HCEC 1CT (cell line): ENCODE measurements at regions not wholly inside any gene's neighbourhood (a gene's known extent, or its start where the extent isn't known, plus 50 kb on each side); places are given as distances from the start of the nearest gene placed in this dataset.
"Not testable (repeated sequence)": the region's sequence is repeated elsewhere in the genome, so short reads cannot be mapped to it uniquely, and the experiment has no call there.

Experiments
- DNase-seq: peaks from one replicate; pipeline ENCODE4 v3.0.0-alpha.2; 2017

- no peak for DNase-seq
These were observed 91.9 kb downstream of the FCRL5 start for GRCh38 chr1:157460381-157460780.

DNA sequence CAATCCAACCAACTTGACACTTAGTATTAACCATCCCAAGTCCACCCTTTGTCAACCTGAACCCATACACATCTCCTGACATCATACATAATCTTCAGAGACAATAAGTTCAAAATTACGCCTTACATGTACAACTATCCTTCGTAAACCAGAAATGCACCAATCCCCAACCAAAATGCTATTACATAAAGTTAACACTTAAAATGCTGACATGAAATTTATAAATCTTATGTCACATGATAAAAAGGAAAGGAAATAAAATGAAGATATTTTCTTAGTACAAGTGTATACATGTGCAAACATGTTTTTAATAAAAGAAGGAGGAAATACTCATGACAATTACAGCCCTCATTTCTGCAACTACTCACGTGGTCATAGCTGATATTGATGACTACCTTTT, 95.0 kb downstream of the FCRL5 start:
- DNase-seq, result no peak

GRCh38 chr1:157455318-157455717, 97.0 kb downstream of the FCRL5 start:
- DNase-seq, result no peak

DNA sequence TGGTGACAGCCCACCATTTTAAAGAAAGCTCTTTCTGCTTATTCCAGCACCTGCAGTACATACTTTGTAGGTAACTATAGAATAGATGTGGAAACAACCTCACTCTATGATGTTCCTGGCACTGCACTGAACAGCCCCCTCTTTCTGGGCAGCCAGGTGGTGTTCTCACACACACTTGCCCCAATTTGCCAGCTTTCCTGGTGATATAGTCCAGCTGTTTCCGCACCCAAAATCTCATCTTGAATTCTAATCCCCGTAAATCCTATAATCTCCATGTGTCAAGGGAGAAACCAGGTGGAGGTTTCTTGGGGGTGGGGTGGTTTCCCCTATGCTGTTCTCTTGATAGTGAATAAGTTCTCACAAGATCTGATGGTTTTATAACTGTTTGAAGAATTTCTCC, 102.2 kb downstream of the FCRL5 start:
- DNase-seq, result no peak

- no peak for DNase-seq
These were observed 103.7 kb downstream of the FCRL5 start for GRCh38 chr1:157448636-157449035.

DNA sequence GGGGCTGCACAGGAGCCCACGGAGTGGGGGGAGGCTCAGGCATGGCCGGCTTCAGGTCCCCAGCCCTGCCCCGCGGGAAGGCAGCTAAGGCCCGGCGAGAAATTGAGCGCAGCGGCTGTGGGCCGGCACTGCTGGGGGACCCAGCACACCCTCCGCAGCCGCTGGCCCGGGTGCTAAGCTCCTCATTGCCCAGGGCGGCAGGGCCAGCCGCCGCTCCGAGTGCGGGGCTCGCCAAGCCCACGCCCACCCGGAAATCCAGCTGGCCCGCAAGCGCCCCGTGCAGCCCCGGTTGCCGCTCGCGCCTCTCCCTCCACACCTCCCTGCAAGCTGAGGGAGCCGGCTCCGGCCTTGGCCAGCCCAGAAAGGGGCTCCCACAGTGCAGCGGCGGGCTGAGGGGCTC, 106.0 kb downstream of the FCRL5 start:
- DNase-seq, result not testable (repeated sequence)

- not testable (repeated sequence) for DNase-seq
These were observed 106.6 kb downstream of the FCRL5 start for GRCh38 chr1:157445616-157446140.

DNA sequence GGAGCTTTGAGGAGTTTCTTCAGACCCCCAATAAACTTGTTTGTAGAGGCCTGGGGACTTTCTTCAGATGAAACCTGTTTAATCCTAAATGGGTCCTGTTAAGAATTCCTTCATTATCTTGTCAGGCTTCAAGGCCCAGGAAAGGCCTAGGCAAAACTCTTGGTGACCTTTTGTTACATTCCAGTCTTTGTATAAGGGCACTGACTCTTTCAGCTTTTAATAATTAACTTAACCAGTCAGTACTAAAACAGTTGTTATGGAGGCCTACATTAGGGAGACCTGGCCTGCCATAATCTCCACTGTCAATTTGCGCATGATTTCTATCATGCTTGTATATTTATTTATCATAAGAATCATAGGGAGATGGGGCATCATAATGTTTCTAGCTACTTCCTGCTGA, 110.2 kb downstream of the FCRL5 start:
- no peak for DNase-seq

DNA sequence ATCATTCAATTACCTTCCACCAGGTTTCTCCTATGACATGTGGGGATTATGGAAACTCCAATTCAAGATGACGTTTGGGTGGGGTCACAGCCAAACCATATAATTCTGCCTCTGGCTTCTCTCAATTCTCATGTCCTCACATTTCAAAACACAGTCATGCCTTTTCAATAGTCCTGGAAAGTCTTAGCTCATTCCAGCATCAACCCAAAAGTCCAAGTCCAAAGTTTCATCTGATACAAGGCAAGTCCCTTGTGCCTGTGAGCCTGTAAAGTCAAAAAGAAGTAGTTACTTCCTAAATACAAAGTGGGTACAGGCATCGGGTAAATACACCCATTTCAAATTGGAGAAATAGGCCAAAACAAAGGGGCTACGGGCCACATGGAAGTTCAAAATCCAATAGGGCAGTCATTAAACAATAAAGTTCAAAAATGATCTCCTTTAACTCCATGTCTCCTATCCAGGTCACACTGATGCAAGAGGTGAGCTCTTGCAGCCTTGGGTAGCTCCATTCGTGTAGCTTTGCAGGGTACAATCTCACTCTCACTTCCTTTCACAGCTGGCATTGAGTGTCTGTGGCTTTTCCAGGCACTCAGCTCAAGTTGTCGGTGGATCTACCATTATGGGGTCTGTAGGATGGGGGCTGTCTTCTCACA, 112.9 kb downstream of the FCRL5 start:
- DNase-seq, result no peak

DNA sequence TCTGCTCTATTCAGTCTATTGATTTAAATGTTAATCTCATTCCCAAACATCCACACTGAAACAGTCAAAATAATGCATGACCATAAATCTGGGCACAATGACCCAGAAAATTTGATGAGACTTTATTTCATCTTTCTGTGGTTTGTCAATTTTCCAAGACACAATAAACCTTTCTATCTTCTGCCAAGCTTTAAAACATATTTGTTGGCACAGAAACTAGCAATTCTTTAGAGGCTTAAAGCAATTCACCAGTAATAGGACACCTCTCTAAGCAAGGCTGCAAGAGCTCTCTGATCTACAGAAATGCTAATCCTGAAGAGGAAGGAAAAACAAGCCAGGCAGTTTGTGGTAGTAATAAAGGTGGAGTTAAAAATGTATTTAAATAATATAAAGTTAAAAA, 113.7 kb downstream of the FCRL5 start:
- peak; percentile 3 for DNase-seq

- peak; percentile 4 for DNase-seq
These were observed 114.2 kb downstream of the FCRL5 start for GRCh38 chr1:157438146-157438545.

DNA sequence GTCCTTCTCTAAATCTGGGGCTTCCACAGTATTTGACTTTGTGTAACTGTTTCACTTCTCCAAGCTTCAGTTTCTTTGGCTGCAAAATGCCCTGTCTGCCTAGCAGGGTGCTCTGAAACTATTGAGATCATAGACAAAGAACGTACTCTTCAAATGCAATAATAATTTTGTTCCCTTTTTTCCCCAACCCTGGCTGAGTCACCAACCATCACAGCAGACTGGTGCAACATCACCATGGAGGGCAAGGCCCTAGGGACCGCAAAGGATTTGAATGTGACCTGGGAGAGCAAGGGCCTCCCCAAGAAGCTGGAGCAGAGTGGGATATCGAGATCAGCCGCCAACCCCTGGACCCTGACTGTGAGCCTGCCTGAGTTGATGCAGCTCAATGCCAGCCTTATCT, 115.0 kb downstream of the FCRL5 start:
- DNase-seq, result no peak

GRCh38 chr1:157431751-157432150, 120.6 kb downstream of the FCRL5 start:
- DNase-seq, result peak; percentile 65

DNA sequence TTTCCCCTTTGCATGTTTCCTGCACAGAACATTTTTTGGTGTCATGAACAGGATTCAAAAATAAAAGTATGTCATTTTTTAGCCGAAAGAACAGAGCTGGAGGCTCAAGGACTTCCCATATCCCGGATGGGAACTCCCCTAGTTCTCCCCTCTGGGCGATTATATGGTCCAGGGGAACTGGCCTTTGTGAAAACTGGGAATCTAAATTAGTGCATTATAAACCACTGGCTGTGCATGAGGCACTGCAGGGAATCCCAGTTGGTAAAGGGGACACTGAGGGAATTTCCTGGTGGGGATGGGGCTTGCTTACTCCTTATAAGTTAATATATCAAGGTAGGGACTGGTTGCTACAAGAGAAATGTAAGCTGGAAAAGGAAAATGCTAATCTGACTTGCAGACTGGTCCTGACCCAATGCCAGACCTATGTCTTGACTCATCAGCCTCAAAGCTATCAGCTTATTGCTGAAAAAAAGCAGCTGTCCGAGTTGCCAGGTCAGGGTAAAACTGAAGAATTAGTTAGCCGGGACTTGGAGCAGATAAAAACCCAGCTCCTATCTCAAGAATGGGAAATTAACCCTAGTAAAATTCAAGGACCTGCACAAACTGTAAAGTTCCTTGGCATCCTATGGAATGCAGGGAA, 122.6 kb downstream of the FCRL5 start:
- peak; percentile 39 for DNase-seq

DNA sequence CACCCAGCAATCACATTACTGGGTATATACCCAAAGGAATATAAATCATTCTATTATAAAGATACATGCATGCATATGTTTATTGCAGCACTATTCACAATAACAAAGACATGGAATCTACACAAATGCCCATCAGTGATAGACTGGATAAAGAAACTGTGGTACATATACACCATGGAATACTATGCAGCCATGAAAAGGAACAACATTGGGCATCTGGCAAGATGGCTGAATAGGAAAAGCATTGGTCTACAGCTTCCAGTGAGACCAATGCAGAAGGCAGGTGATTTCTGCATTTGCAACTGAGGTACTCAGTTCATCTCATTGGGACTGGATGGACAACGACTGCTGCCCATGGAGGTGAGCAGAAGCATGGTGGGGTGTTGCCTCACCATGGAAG, 128.6 kb downstream of the FCRL5 start:
- not testable (repeated sequence) for DNase-seq

GRCh38 chr1:157419845-157420542, 132.3 kb downstream of the FCRL5 start:
- no peak for DNase-seq

GRCh38 chr1:157418659-157419058, 133.7 kb downstream of the FCRL5 start:
- DNase-seq, result no peak

GRCh38 chr1:157418231-157418630, 134.1 kb downstream of the FCRL5 start:
- DNase-seq, result no peak

DNA sequence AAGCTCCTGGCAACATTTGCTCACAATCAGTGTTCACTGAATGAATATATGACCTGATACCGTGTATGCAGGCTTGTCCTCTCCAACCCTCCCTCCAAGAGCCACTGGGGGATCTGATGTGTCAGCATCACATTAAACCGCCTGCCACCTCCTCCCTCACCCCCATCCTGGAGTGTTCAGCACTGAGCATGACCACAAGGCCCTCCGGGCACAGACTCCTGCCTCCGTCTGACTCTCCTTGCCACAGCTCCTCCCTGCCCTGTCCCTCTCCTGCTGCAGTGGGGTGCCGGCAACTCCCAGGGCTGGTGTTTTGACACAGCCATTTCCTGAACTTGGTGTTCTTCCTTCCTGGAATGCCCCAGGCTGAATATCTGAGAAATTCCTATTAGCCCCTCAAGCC, 136.7 kb downstream of the FCRL5 start:
- DNase-seq, result no peak

DNA sequence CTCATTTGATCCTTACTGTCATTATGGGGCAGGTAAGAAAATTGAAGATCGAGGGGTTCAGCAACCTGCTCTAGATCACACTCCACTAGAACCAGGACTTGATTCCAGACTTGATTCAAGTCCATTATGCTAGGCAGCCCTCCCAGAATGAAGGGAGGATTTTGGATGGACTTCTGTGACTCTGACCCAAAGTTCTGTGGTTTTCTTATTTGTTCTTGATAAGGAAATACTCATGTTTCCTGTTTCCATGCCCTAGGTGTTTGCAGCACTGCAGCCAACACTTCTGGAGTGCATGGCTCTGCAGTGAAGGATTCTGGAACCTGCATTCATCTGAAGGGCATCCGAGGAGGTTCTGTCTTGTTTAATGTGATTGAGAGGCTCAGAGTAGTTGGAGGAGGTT, 140.0 kb downstream of the FCRL5 start:
- no peak for DNase-seq

DNA sequence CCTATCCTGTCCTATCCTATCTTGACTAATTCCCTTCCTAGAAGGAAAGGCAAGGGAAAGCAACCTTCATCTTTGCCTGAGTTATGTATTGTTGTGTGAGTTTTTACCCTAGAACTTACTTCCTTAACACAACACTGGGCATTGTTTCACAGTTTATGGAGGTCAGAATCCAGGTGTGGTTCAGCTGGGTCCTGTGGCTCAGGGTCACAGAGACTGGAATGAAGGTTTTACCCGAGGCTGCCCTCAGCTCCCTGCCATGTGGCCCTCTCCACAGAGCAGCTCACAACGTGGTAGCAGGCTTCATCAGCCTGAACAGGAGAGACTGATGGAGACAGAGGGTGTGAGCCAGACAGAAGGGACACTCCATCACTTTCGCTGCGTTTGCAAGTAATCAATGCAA, 140.5 kb downstream of the FCRL5 start:
- DNase-seq, result no peak

DNA sequence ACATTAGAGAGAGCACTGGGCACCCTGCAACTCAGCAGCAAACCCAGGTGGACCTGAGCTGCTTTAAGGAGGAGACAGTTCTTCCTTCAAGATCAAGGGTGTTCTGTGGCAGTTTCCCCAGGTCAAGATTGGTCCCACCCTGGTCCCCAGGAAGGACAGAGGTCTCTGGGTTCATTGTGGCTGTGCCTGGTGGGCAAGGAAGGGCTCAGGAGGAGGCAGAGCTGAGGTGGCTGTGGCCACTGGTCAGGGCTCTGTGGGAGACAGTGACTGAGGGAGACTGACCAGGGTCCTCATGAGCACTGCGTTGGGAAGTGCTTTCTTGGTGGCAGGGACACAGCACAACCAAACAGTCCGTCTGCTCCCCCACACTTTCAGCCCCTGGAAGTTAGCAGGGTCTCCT, 141.3 kb downstream of the FCRL5 start:
- no peak for DNase-seq

GRCh38 chr1:157410457-157410856, 141.9 kb downstream of the FCRL5 start:
- DNase-seq, result no peak

GRCh38 chr1:157409927-157410326, 142.4 kb downstream of the FCRL5 start:
- no peak for DNase-seq
